ENCODE measurements at regions not wholly inside any gene's neighbourhood (a gene's known extent, or its start where the extent isn't known, plus 50 kb on each side); places are given as distances from the start of the nearest gene placed in this dataset.
A peak's percentile ranks its signal among the peaks of the same experiment; 100 is the strongest.

GRCh38 chr1:213484333-213484732, 433.3 kb downstream of the RPS6KC1 start:
- Mint-ChIP-seq H3K36me3 (ENCODE audit: insufficient read depth, unreplicated experiment) (no peaks in the 10 kb centered on the region), H3K4me1 (ENCODE audit: insufficient read depth, unreplicated experiment) (no peaks in the 10 kb centered on the region), H3K27me3 (ENCODE audit: insufficient read depth, unreplicated experiment) (peaks cover 23% of the 10 kb centered on the region), H3K27ac (ENCODE audit: low read depth, unreplicated experiment) (no peak overlapping the region), H3K9me3 (ENCODE audit: unreplicated experiment) (no peaks in the 10 kb centered on the region), H3K4me3 (ENCODE audit: unreplicated experiment) (no peak overlapping the region)
- ChIA-PET POLR2A (no interaction called here), CTCF (interaction anchor here (0.8 to 1.2 kb wide), 3 partner anchors 9 to 58 kb away, joined by 3 read pairs; no protein-coding TSS in a partner anchor)
- no peak for TF ChIP-seq CTCF (IDR thresholded peaks at IDR 0.05; ENCODE audit: unreplicated experiment)
- BruUV-seq (replicated peaks) = no TSS peak
- peak; percentile 37 for DNase-seq (ENCODE audit: unreplicated experiment)
- intact Hi-C loops (cut with micrococcal nuclease) = no loop called here

- Mint-ChIP-seq H3K9me3 (ENCODE audit: unreplicated experiment) (no peaks in the 10 kb centered on the region), H3K27me3 (ENCODE audit: insufficient read depth, unreplicated experiment) (peaks cover 23% of the 10 kb centered on the region), H3K4me1 (ENCODE audit: insufficient read depth, unreplicated experiment) (no peaks in the 10 kb centered on the region), H3K4me3 (ENCODE audit: unreplicated experiment) (no peak overlapping the region), H3K36me3 (ENCODE audit: insufficient read depth, unreplicated experiment) (no peaks in the 10 kb centered on the region), H3K27ac (ENCODE audit: low read depth, unreplicated experiment) (no peak overlapping the region)
- CTCF ChIA-PET = interaction anchor here (0.8 to 1.2 kb wide), 3 partner anchors 10 to 58 kb away, joined by 3 read pairs; no protein-coding TSS in a partner anchor
- POLR2A ChIA-PET = interaction anchor here (0.6 kb wide), 1 partner anchor 11 kb away, joined by 3 read pairs; no protein-coding TSS in a partner anchor
- no TSS peak for BruUV-seq (replicated peaks)
- no peak for TF ChIP-seq CTCF (IDR thresholded peaks at IDR 0.05; ENCODE audit: unreplicated experiment)
- DNase-seq (ENCODE audit: unreplicated experiment) = no peak
- intact Hi-C loops (cut with micrococcal nuclease) = no loop called here
Observed at GRCh38 chr1:213484758-213485157, 433.7 kb downstream of the RPS6KC1 start.

- Mint-ChIP-seq H3K36me3 (ENCODE audit: insufficient read depth, unreplicated experiment) (no peaks in the 10 kb centered on the region), H3K9me3 (ENCODE audit: unreplicated experiment) (no peaks in the 10 kb centered on the region), H3K27ac (ENCODE audit: low read depth, unreplicated experiment) (no peak overlapping the region), H3K4me1 (ENCODE audit: insufficient read depth, unreplicated experiment) (no peaks in the 10 kb centered on the region), H3K27me3 (ENCODE audit: insufficient read depth, unreplicated experiment) (peaks cover 19% of the 10 kb centered on the region), H3K4me3 (ENCODE audit: unreplicated experiment) (no peak overlapping the region)
- ChIA-PET CTCF (interaction anchor here (0.6 to 1.3 kb wide), 3 partner anchors 14 to 615 kb away, joined by 3 to 4 read pairs (median 3); no protein-coding TSS in a partner anchor), POLR2A (no interaction called here)
- TF ChIP-seq CTCF (IDR thresholded peaks at IDR 0.05; ENCODE audit: unreplicated experiment) = no peak
- intact Hi-C loops (cut with micrococcal nuclease) = no loop called here
- no TSS peak for BruUV-seq (replicated peaks)
- no peak for DNase-seq (ENCODE audit: unreplicated experiment)
Observed at GRCh38 chr1:213486488-213486887, 435.4 kb downstream of the RPS6KC1 start.

- no peak for DNase-seq (ENCODE audit: unreplicated experiment)
- Mint-ChIP-seq H3K27ac (ENCODE audit: low read depth, unreplicated experiment) (no peak overlapping the region), H3K36me3 (ENCODE audit: insufficient read depth, unreplicated experiment) (no peaks in the 10 kb centered on the region), H3K27me3 (ENCODE audit: insufficient read depth, unreplicated experiment) (peaks cover 55% of the 10 kb centered on the region), H3K9me3 (ENCODE audit: unreplicated experiment) (no peaks in the 10 kb centered on the region), H3K4me1 (ENCODE audit: insufficient read depth, unreplicated experiment) (no peaks in the 10 kb centered on the region), H3K4me3 (ENCODE audit: unreplicated experiment) (no peak overlapping the region)
- POLR2A ChIA-PET = no interaction called here
- CTCF ChIA-PET = interaction anchor here (0.6 kb wide), 1 partner anchor 452 kb away, joined by 4 read pairs; no protein-coding TSS in a partner anchor
- TF ChIP-seq CTCF (IDR thresholded peaks at IDR 0.05; ENCODE audit: unreplicated experiment) = no peak
- intact Hi-C loops (cut with micrococcal nuclease) = no loop called here
- BruUV-seq (replicated peaks) = no TSS peak
Observed at GRCh38 chr1:213491468-213491867, 440.4 kb downstream of the RPS6KC1 start.

Data from MCF 10A (cell line).